ENCODE measurements at regions not wholly inside any gene's neighbourhood (a gene's known extent, or its start where the extent isn't known, plus 50 kb on each side); places are given as distances from the start of the nearest gene placed in this dataset.

GRCh38 chr18:45361125-45361851 is 254.0 kb upstream of the SLC14A2 start:
- TF ChIP-seq CTCF (conservative IDR thresholded peaks at IDR 0.05; ENCODE audit: low read depth, low read length) (no peak), EZH2 (IDR thresholded peaks at IDR 0.05; ENCODE audit: borderline replicate concordance, low read depth, low read length, poor library complexity, severe bottlenecking) (no peak)

Measured in A673 (cell line).